ENCODE measurements at regions not wholly inside any gene's neighbourhood (a gene's known extent, or its start where the extent isn't known, plus 50 kb on each side); places are given as distances from the start of the nearest gene placed in this dataset.
"Not testable (repeated sequence)": the region's sequence is repeated elsewhere in the genome, so short reads cannot be mapped to it uniquely, and the experiment has no call there.

GRCh38 chr12:97005174-97005573, 98.1 kb downstream of the NEDD1 start:
- DNase-seq (ENCODE audit: low read depth in 3 of 3) = no peak

- no peak for DNase-seq (ENCODE audit: low read depth in 3 of 3)
These were observed 98.6 kb downstream of the NEDD1 start for GRCh38 chr12:97005646-97006045.

- DNase-seq (ENCODE audit: low read depth in 3 of 3) = no peak
These were observed 99.5 kb downstream of the NEDD1 start for GRCh38 chr12:97006585-97006984.

GRCh38 chr12:97016163-97016562, 109.1 kb downstream of the NEDD1 start:
- no peak for DNase-seq (ENCODE audit: low read depth in 3 of 3)

- no peak for DNase-seq (ENCODE audit: low read depth in 3 of 3)
These were observed 110.2 kb downstream of the NEDD1 start for GRCh38 chr12:97017213-97017612.

GRCh38 chr12:97022536-97023230, 115.6 kb downstream of the NEDD1 start:
- DNase-seq (ENCODE audit: low read depth in 3 of 3) = no peak

DNA sequence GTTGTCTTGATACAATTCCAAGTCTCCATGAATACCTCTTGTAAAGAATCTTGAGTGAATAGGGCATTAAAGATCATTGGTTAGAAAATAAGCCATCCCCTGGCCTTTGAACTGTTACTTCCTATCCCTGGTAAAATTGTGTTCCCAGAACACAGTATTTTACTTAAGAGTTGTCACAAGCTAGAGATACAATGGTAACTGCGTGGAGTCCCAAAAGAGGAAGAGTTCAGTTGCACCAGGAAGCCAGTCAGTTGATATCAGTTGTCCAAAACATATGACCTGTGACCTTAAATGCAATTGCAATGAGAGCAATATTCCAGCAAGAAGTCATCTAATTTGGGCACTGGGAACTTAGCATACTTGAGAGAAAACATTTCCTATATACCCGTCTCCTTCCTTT, 117.3 kb downstream of the NEDD1 start:
- no peak for DNase-seq (ENCODE audit: low read depth in 3 of 3)

- DNase-seq (ENCODE audit: low read depth in 3 of 3) = no peak
These were observed 119.8 kb downstream of the NEDD1 start for GRCh38 chr12:97026901-97027300.

- DNase-seq (ENCODE audit: low read depth in 3 of 3) = no peak
These were observed 120.4 kb downstream of the NEDD1 start for GRCh38 chr12:97027482-97027881.

DNA sequence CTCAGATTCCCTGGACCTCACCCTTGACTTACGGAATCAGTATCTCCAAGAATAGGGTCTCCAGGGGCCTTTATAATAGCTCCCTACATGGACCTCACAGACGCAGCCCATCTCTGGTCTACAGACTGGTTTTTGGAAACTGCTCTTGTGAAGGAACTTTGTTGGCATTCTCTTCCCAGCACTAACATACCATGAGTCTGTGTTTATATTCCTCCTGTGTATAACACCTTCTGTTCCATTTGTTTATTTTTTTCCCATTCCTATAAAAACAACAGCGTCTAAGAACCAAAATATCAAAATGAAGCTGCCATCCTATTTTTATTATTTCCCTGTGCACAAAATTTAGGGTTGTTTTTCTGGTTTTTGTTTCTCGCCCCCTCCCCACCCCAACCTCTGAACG, 131.1 kb downstream of the NEDD1 start:
- DNase-seq (ENCODE audit: low read depth in 3 of 3) = no peak

DNA sequence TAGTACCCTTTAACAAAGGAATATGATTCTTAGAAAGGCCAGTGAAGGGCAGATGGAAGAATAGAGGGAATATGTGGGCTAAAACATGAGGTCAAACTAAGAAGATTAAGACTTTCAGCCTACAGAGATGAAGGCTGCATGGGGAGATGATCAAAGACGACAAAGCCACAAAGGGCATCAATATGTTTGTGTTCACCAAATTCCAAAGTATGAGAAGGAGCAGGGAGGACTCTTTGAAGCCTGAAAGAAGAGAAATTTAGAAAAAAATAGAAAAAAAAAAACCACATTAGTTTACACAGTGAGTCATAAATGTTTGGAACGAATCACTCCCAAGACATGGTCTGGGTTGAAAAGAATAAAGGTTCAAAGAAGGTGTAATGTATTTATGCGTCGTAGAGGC, 131.8 kb downstream of the NEDD1 start:
- no peak for DNase-seq (ENCODE audit: low read depth in 3 of 3)

- DNase-seq (ENCODE audit: low read depth in 3 of 3) = no peak
These were observed 139.8 kb downstream of the NEDD1 start for GRCh38 chr12:97046901-97047300.

- DNase-seq (ENCODE audit: low read depth in 3 of 3) = no peak
These were observed 140.3 kb downstream of the NEDD1 start for GRCh38 chr12:97047361-97047760.

- no peak for DNase-seq (ENCODE audit: low read depth in 3 of 3)
These were observed 141.5 kb downstream of the NEDD1 start for GRCh38 chr12:97048421-97049035.

- no peak for DNase-seq (ENCODE audit: low read depth in 3 of 3)
These were observed 143.5 kb downstream of the NEDD1 start for GRCh38 chr12:97050509-97050908.

DNA sequence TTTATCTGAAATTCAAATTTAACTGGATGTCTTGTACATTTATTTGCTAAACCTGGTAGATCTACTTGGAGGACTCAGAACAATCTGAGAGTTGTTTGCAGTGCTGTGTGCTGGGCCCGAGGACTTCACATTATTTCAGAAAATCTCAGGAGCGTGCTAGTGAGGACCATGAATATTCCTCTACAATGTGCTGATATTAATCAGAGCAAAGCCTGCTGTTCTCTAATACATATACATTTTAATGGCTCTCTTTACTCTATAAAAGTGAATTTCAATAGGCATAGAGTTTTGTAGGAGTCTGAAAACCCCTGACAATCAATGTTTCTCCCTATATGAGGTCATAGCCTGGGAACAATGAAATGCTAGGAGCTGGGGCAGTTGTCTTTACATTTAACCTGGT, 144.3 kb downstream of the NEDD1 start:
- DNase-seq (ENCODE audit: low read depth in 3 of 3) = no peak

DNA sequence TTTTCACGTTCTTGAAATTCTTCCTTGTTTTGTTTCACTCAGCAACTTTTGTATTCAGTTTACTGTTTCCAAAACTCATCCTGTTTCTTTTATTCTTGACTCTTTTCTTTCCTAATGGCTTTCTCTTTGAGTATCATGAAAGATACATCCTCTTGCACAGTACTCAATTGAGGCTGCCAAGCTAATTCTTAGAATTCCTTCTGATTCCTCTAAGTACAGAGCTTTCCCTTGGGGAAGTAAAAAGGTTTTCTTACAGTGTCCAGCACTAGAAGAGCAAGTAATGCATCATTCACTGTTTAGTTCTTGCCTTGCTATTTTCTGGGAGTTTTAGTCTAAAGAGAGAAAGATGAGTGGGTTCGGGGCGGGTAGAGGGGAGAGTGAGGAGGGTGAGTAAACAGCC, 154.1 kb downstream of the NEDD1 start:
- no peak for DNase-seq (ENCODE audit: low read depth in 3 of 3)

- DNase-seq (ENCODE audit: low read depth in 3 of 3) = no peak
These were observed 156.4 kb downstream of the NEDD1 start for GRCh38 chr12:97063292-97063935.

DNA sequence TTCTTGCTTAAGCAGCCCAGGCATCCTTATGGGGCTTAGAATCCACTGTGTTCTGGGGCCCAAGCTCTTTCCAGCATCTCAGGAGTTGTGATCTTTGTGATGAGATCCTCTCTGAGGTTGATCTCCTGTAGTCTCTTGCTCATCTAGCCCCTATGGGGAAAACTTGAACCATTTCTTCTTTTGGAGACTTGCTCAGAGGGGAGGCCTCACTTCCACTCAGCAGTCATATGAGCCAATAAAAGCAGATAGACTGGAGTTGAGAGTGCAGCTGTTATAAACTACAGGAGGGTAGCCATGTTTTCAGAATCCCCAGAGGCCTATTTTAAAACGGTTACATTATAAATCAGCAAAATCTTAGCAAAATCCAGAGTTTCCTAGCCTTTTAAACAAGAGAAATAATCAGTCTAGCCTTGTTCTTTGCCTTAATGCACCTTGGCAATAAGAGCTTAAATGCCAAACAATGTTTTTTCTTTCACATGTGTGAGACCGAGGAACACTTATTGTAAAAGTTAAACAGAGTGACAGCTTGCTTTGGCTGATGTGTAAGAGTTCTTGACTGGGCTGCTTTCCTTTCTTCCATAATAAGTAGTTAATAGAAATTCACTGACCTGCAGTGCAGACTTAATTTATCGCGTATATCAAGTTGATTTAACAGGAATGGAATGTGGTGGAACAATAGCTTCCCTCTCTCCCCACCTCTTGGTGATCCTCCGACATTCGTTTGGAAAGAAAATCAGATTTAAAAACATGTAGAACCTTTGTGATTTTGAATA, 168.3 kb downstream of the NEDD1 start:
- DNase-seq (ENCODE audit: low read depth in 3 of 3) = no peak

GRCh38 chr12:97075934-97076630, 169.0 kb downstream of the NEDD1 start:
- DNase-seq (ENCODE audit: low read depth in 3 of 3) = no peak

GRCh38 chr12:97076912-97077311, 169.9 kb downstream of the NEDD1 start:
- not testable (repeated sequence) for DNase-seq (ENCODE audit: low read depth in 3 of 3)

DNA sequence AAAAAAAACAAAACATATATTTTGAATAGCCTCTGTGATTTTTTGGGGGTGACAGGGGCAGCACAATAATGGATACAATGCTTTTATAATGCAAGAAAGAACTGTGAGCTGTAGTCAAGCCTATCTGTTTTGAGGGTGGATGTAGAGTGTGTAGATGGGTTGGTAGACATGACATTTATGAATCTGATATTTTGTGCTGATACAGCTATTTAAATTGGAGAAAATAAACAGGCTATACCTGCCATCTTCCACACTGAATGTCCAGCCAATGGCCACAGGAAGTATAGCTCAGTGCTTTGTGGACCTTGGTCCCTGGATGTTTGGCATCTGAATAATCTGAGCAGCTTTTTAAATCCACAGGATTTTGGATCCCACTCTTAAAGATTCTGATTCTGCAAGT, 175.0 kb downstream of the NEDD1 start:
- no peak for DNase-seq (ENCODE audit: low read depth in 3 of 3)
